Left ventricle myocardium inferior (tissue), 1 donor: ENCODE measurements at regions not wholly inside any gene's neighbourhood (a gene's known extent, or its start where the extent isn't known, plus 50 kb on each side); places are given as distances from the start of the nearest gene placed in this dataset.

Experiments
- DNase-seq: peaks from one replicate; pipeline ENCODE4 v3.0.0-alpha.2; 2020
- H3K27ac ChIP-seq: fragments of 200-600 bp; replicated peaks from 2 replicates; pipeline ENCODE4 v1.8.0; 2021
- H3K27me3 ChIP-seq: fragments of 200-600 bp; 2 replicates; pipeline ENCODE4 v1.8.0; 2021; ENCODE audit warnings: low read depth
- H3K36me3 ChIP-seq: fragments of 200-600 bp; 2 replicates; pipeline ENCODE4 v1.8.0; 2021
- H3K4me1 ChIP-seq: fragments of 200-600 bp; 2 replicates; pipeline ENCODE4 v1.8.0; 2021
- H3K4me3 ChIP-seq: fragments of 200-600 bp; 2 replicates; pipeline ENCODE4 v1.8.0; 2021; ENCODE audit warnings: mild to moderate bottlenecking, moderate library complexity
- H3K9me3 ChIP-seq: fragments of 200-600 bp; replicated peaks from 2 replicates; pipeline ENCODE4 v1.8.0; 2021
- CTCF ChIP-seq: fragments of 200-600 bp; IDR thresholded peaks from 2 replicates; pipeline ENCODE4 v1.8.0; 2021; ENCODE audit warnings: antibody characterized with exemption, mild to moderate bottlenecking, borderline replicate concordance
- intact Hi-C: fragments of 100-400 bp; cut with micrococcal nuclease; formaldehyde crosslinking; loops from one replicate; pipeline ENCODE4 v1.11.0; 2022
- donor health status: DM: no; HTN: yes; CAD: no; lungs with severe emphysema.

- Histone ChIP-seq H3K27ac (no peak overlapping the region), H3K4me3 (no peak overlapping the region), H3K36me3 (no peaks in the 10 kb centered on the region), H3K4me1 (no peaks in the 10 kb centered on the region), H3K9me3 (no peaks in the 10 kb centered on the region), H3K27me3 (peaks cover 3% of the 10 kb centered on the region)
- DNase-seq, result no peak
- TF ChIP-seq CTCF, result no peak
- intact Hi-C loops, result no loop called here
Measured at GRCh38 chr2:21580391-21580790, 456.6 kb downstream of the TDRD15 start.

DNA sequence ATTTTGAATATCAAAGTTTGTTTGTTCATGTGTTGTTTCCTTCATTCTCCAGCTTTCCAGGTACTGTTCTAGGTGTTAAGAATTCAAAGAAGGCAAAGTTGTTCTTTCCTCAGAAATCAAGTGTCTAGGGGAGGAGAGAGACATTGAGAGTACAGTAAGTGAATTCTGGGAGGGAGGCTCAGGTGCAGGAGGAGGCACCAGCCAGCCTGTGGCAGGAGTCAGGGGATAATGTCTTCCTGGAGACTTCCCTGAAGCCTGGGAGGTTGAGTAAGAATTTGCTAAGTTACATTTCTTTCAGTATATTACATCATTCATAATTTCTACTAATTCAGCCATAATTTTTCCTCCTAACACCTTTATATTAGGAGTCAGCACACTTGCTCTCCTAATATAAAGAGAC is 462.1 kb downstream of the TDRD15 start:
- H3K9me3 ChIP-seq, result no peaks in the 10 kb centered on the region
- TF ChIP-seq CTCF, result no peak

GRCh38 chr2:21590026-21590690 is 466.4 kb downstream of the TDRD15 start:
- H3K4me1 ChIP-seq, result no peaks in the 10 kb centered on the region
- no peak for TF ChIP-seq CTCF
- H3K9me3 ChIP-seq, result no peaks in the 10 kb centered on the region

More for the DNA sequence above, 462.1 kb downstream of the TDRD15 start:
- DNase-seq, result no peak
- Histone ChIP-seq H3K27ac (no peak overlapping the region), H3K4me1 (no peaks in the 10 kb centered on the region), H3K36me3 (no peaks in the 10 kb centered on the region), H3K27me3 (peaks cover 3% of the 10 kb centered on the region), H3K4me3 (no peak overlapping the region)
- intact Hi-C loops, result no loop called here

GRCh38 chr2:21591926-21592325 is 468.2 kb downstream of the TDRD15 start:
- peaks cover 7% of the 10 kb centered on the region for H3K9me3 ChIP-seq
- no peak overlapping the region for H3K27ac ChIP-seq
- no peaks in the 10 kb centered on the region for H3K36me3 ChIP-seq
- DNase-seq, result no peak
- H3K4me3 ChIP-seq, result no peak overlapping the region
- H3K27me3 ChIP-seq, result no peaks in the 10 kb centered on the region
- no peaks in the 10 kb centered on the region for H3K4me1 ChIP-seq
- no peak for TF ChIP-seq CTCF
- intact Hi-C loops, result no loop called here

More at GRCh38 chr2:21590026-21590690, 466.4 kb downstream of the TDRD15 start:
- Histone ChIP-seq H3K27me3 (no peaks in the 10 kb centered on the region), H3K36me3 (no peaks in the 10 kb centered on the region), H3K27ac (no peak overlapping the region), H3K4me3 (no peak overlapping the region)
- intact Hi-C loops, result no loop called here
- no peak for DNase-seq

DNA sequence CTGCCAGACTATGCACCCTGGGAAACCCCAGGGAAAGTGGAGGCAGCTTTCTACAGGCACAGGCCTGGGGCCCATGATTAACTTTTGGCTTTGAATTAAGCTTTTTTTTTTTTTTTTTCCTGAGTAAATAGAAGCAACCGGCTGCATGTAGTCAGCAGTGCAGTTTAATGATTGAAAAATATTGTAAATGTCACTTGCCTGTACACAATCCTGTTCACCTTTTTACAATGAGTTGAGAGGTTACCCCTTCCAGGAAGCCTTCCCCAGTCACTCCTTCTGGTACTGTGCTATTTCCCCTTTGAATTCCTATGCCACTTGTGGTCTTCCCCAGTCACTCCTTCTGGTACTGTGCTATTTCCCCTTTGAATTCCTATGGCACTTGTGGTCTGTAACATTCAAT is 475.6 kb downstream of the TDRD15 start:
- no peak for TF ChIP-seq CTCF
- H3K27ac ChIP-seq, result no peak overlapping the region
- H3K4me1 ChIP-seq, result no peaks in the 10 kb centered on the region
- H3K4me3 ChIP-seq, result no peak overlapping the region
- no peak for DNase-seq
- H3K27me3 ChIP-seq, result no peaks in the 10 kb centered on the region
- no peaks in the 10 kb centered on the region for H3K36me3 ChIP-seq
- H3K9me3 ChIP-seq, result peaks cover 7% of the 10 kb centered on the region
- intact Hi-C loops, result no loop called here
